ENCODE measurements at regions not wholly inside any gene's neighbourhood (a gene's known extent, or its start where the extent isn't known, plus 50 kb on each side); places are given as distances from the start of the nearest gene placed in this dataset.

DNA sequence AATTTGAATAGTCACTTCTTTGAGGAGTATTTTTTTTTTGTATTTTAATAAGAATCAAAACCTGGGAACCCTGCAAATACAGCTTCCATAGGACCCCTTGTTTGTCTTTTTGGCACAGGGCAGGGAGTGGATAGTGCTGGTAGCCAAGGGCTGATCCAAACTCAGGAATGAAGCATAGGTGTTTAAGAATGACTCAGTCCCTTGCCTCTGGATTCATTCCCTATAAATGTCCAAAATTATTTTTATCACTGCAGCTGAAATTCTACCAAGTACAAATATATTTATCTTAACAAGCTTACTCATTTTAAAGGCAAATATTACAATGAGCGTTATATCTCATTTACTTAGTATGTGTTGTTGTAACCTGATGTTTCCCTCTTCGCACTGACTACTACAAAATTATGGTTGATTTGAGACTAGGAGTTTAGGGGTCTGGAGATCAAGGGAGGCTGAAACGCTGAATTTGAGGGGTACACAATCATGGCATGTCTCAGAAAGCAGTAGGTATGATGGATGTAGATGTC is 278.6 kb upstream of the LYPLAL1 start:
- H3K36me3 Mint-ChIP-seq (ENCODE audit: low read depth) = no peaks in the 10 kb centered on the region
- TF ChIP-seq, protein P1, sequence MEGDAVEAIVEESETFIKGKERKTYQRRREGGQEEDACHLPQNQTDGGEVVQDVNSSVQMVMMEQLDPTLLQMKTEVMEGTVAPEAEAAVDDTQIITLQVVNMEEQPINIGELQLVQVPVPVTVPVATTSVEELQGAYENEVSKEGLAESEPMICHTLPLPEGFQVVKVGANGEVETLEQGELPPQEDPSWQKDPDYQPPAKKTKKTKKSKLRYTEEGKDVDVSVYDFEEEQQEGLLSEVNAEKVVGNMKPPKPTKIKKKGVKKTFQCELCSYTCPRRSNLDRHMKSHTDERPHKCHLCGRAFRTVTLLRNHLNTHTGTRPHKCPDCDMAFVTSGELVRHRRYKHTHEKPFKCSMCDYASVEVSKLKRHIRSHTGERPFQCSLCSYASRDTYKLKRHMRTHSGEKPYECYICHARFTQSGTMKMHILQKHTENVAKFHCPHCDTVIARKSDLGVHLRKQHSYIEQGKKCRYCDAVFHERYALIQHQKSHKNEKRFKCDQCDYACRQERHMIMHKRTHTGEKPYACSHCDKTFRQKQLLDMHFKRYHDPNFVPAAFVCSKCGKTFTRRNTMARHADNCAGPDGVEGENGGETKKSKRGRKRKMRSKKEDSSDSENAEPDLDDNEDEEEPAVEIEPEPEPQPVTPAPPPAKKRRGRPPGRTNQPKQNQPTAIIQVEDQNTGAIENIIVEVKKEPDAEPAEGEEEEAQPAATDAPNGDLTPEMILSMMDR (IDR thresholded peaks at IDR 0.05) = no peak
- ChIA-PET POLR2A (no interaction called here), CTCF (no interaction called here)
- H3K4me3 Mint-ChIP-seq = no peak overlapping the region
- no peak overlapping the region for H3K27ac Mint-ChIP-seq
- H3K27me3 Mint-ChIP-seq = no peaks in the 10 kb centered on the region
- H3K4me1 Mint-ChIP-seq (ENCODE audit: low read depth) = no peaks in the 10 kb centered on the region
- DNase-seq = no peak
- H3K9me3 Mint-ChIP-seq = no peaks in the 10 kb centered on the region
- intact Hi-C loops (cut with micrococcal nuclease) = no loop called here
- ATAC-seq = no peak

DNA sequence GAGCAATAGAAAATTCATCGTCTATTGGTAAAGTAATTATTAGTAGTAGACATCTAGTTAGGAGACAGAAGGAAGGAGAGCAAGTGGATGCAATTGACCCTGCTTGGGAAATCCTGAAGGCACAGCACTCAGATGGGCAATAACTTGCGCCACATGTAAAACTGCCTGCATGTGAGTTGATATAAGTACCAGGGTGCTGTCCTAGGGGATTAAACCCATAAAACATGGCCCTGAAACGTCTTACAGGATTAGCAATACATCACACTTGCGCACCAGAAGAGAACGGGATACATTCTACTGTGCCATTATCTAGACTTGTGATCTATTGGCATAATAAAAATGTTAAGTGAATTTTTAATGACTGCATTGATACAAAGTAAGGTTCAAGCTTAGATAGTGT is 277.5 kb upstream of the LYPLAL1 start:
- Mint-ChIP-seq H3K4me3 (no peak overlapping the region), H3K36me3 (ENCODE audit: low read depth) (no peaks in the 10 kb centered on the region), H3K27ac (no peak overlapping the region), H3K27me3 (no peaks in the 10 kb centered on the region), H3K9me3 (no peaks in the 10 kb centered on the region), H3K4me1 (ENCODE audit: low read depth) (no peaks in the 10 kb centered on the region)
- ChIA-PET POLR2A (no interaction called here), CTCF (no interaction called here)
- no peak for DNase-seq
- intact Hi-C loops (cut with micrococcal nuclease) = no loop called here
- TF ChIP-seq, protein P1 (IDR thresholded peaks at IDR 0.05) = no peak
- ATAC-seq = no peak

DNA sequence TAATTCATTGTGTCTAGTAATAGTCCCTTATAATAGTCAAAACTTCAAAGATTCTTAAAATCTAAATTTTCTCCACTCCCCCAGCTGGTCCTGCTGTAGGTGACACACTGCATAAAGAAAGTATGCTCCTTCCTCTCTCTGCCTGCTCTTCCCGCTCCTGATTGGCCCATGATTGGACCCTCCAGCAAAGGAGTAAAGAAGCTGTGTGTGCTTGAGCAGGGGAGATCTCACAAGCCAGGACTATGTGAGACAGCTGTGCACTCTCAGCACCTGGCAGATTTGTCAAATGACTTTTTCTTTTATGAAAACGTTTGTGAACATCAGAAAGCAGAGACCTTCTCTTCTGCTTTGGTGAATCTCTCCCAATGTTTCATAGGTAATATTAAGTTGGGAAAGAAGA is 274.8 kb upstream of the LYPLAL1 start:
- H3K27me3 Mint-ChIP-seq = no peaks in the 10 kb centered on the region
- intact Hi-C loops (cut with micrococcal nuclease) = no loop called here
- POLR2A ChIA-PET = no interaction called here

DNA sequence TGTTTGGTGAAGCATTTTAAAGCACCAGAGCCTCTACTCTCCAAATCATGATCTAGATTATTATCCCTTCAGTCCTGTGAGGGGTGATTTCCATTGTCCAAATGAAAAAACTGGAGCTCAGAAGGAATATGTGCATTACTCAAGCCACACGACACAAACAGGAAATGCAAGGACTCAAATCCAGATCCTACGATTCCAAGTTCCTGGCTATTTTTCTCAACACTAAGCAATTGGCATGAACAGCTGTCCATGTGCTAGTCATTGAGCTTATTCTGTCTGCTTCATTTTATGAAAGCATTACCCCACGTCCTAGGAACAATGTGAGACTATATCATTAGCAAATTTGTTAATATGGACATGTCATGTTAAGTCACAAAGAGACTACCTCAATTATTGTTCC is 273.1 kb upstream of the LYPLAL1 start:
- H3K9me3 Mint-ChIP-seq = no peaks in the 10 kb centered on the region
- intact Hi-C loops (cut with micrococcal nuclease) = no loop called here
- H3K4me3 Mint-ChIP-seq = no peak overlapping the region
- ChIA-PET POLR2A (no interaction called here), CTCF (no interaction called here)
- no peaks in the 10 kb centered on the region for H3K4me1 Mint-ChIP-seq (ENCODE audit: low read depth)
- H3K27ac Mint-ChIP-seq = no peak overlapping the region
- TF ChIP-seq, protein P1 (IDR thresholded peaks at IDR 0.05) = no peak
- ATAC-seq = no peak
- H3K36me3 Mint-ChIP-seq (ENCODE audit: low read depth) = no peaks in the 10 kb centered on the region
- no peaks in the 10 kb centered on the region for H3K27me3 Mint-ChIP-seq
- no peak for DNase-seq

More for the DNA sequence above, 274.8 kb upstream of the LYPLAL1 start:
- DNase-seq = no peak
- no peak for ATAC-seq
- no peaks in the 10 kb centered on the region for H3K36me3 Mint-ChIP-seq (ENCODE audit: low read depth)
- CTCF ChIA-PET = no interaction called here
- no peak overlapping the region for H3K27ac Mint-ChIP-seq
- no peaks in the 10 kb centered on the region for H3K4me1 Mint-ChIP-seq (ENCODE audit: low read depth)
- H3K4me3 Mint-ChIP-seq = no peak overlapping the region
- H3K9me3 Mint-ChIP-seq = no peaks in the 10 kb centered on the region
- TF ChIP-seq, protein P1 (IDR thresholded peaks at IDR 0.05) = no peak

DNA sequence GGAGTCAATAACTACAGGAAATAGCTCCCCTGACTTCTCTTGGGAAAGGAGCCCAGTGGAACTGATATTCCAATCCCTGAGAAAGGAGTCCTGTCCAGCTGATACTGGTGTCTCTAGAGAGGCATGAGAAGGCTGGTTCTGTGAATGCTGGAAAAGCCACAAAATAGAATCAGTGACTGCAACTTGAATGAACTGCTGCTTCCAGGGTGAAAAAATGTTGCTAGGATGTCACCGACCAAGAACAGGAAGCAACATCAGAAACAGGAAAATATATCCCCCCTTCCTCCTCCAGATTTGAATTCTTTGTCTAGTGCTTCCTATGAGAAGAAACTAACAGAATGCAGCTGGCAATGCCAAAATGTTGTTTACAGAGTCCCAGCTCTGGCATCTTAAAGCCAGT is 269.3 kb upstream of the LYPLAL1 start:
- intact Hi-C loops (cut with micrococcal nuclease) = no loop called here

More for the DNA sequence above, 269.3 kb upstream of the LYPLAL1 start:
- Mint-ChIP-seq H3K9me3 (no peaks in the 10 kb centered on the region), H3K36me3 (ENCODE audit: low read depth) (no peaks in the 10 kb centered on the region), H3K4me1 (ENCODE audit: low read depth) (no peaks in the 10 kb centered on the region), H3K27ac (no peak overlapping the region), H3K4me3 (no peak overlapping the region), H3K27me3 (no peaks in the 10 kb centered on the region)
- POLR2A ChIA-PET = no interaction called here
- no peak for ATAC-seq
- TF ChIP-seq, protein P1 (IDR thresholded peaks at IDR 0.05) = no peak
- CTCF ChIA-PET = no interaction called here
- no peak for DNase-seq

Measured in activated CD8-positive, alpha-beta T cell treated with anti-CD3 and anti-CD28 coated beads for 36 hours (primary cell).